HG02610 (cell line): ENCODE measurements at regions not wholly inside any gene's neighbourhood (a gene's known extent, or its start where the extent isn't known, plus 50 kb on each side); places are given as distances from the start of the nearest gene placed in this dataset.

Experiments used
- ATAC-seq: cut with Tn5 transposase; IDR thresholded peaks from one replicate; pipeline ENCODE4 v1.9.1; 2021; ENCODE audit warnings: mild to moderate bottlenecking, moderate library complexity; ENCODE audit not compliant: unreplicated experiment

- no peak for ATAC-seq
Observed at GRCh38 chr18:72692086-72692485, 147.9 kb upstream of the CBLN2 start.

GRCh38 chr18:72687736-72688135 is 143.6 kb upstream of the CBLN2 start:
- no peak for ATAC-seq

- ATAC-seq: no peak
Observed at GRCh38 chr18:72675394-72675793, 131.3 kb upstream of the CBLN2 start.

- ATAC-seq: peak; percentile 97
Observed at GRCh38 chr18:72674710-72675109, 130.6 kb upstream of the CBLN2 start.

DNA sequence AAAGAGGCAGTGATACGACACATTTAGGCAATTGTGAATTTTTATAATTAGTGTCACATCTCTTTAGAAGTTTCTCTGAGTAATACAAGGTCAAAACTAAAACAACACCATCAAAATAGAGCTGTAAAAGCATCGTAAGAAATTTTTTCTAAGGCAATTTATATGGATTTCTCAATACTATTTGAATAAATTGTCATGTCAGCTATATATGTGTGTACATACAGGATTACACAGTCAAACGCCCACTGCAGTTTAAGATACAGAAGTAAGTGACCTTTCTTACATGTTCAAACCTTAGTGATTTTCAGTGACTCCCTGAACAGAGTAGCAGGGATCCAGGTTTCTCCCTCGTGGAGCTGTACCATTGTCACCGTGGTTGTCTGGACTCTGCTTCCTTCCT is 129.1 kb upstream of the CBLN2 start:
- ATAC-seq: no peak

DNA sequence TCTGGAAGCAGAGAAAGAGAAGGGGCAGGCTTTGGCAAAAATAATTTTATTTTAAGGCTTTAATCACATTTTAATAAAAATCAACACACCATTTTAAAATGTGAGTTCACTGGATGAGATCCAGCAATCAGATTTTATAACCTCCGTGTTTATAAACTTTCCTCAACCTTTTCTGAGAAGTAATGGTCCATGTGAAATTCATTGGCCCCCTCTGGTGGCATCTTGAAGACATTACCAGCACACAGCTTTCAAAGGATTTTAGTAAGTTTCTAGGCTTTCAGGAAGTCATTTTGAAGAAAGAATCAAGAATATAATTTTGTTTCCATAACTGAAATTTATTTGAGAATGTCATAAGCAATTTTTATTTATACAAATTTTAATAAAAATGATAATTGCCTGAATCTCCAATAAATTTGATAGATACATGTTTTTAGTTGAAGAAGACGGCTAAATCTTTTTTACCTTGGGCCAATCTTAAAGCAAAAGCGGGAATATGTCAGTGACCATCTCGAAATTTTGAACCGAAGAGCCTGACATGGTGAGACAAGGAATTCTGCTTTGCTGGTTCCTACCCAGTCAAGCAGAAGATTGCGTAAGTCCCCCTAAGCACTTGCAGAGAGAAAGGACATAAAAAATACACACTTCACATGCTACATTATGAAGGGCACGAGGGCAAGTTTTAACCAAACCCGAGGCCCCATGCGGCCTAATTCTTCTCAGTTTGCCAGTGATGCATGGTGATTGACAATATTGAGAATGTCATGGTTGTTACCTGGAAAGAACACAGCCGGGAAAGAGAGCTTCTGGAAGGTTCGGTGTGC is 128.4 kb upstream of the CBLN2 start:
- peak; percentile 33 for ATAC-seq

- ATAC-seq: no peak
Observed at GRCh38 chr18:72667932-72668331, 123.8 kb upstream of the CBLN2 start.

GRCh38 chr18:72652990-72653593 is 109.0 kb upstream of the CBLN2 start:
- ATAC-seq: peak; percentile 94

GRCh38 chr18:72651033-72651432 is 106.9 kb upstream of the CBLN2 start:
- no peak for ATAC-seq

GRCh38 chr18:72648481-72648960 is 104.4 kb upstream of the CBLN2 start:
- ATAC-seq: no peak

GRCh38 chr18:72648079-72648478 is 103.9 kb upstream of the CBLN2 start:
- no peak for ATAC-seq

DNA sequence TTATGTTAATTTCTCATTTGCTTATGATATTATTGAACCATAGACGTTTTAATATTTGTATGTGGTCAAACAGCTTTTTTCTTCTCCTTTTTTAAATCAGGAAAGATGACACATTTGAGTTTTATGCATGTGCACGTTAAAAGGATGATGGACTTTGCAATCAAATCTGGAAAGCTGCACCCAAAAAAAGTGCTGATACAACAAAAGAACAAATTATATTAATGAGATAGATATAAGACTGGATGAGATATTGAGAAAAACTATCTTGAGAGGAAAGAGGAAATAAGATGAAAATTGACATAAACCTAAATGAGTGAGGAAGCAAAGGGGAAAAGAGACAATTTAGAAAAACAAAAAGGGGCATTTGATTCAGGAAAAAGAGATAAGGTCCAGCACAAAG is 96.4 kb upstream of the CBLN2 start:
- no peak for ATAC-seq

- ATAC-seq: no peak
Observed at GRCh38 chr18:72638376-72638775, 94.2 kb upstream of the CBLN2 start.

DNA sequence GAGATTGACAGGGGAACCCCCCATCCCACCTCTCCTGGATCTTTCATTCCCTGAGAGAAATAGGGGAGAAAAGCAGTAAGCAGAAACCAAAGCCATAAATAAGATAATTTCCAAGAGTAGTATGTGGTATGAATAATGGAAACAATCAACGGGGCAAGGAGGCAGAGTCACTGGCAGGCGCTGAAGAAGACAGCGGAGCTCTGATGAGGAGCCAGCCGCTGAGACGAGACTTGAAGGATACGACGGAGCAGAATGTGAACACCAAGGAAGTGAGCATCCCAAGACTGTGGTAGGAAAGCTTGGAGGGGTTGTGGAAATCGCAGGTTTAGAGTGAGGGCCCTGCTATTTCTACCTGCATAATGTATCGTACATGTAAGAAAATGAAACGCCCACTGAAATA is 93.6 kb upstream of the CBLN2 start:
- no peak for ATAC-seq

DNA sequence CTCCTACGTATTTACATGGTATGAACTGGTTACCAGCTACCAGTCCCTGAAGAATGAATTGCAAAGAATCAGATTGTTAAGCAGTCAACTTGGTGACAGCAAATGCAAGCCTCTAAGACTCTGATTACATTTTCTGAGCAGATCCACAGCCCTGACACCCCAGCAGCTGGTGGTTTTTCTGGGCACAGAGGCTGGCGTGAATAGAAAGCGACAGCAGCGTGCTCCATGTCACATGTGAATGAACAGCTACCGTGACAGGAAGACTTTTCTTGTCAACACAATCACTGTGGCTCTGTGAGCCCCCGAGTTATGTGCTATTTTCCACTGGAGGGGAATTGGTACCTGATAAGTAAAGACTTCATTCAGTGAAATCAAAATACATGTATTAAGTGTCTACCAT is 93.2 kb upstream of the CBLN2 start:
- no peak for ATAC-seq

GRCh38 chr18:72636611-72637010 is 92.5 kb upstream of the CBLN2 start:
- ATAC-seq: no peak

- no peak for ATAC-seq
Observed at GRCh38 chr18:72634500-72634899, 90.4 kb upstream of the CBLN2 start.

GRCh38 chr18:72630991-72631390 is 86.8 kb upstream of the CBLN2 start:
- ATAC-seq: no peak

GRCh38 chr18:72623444-72623843 is 79.3 kb upstream of the CBLN2 start:
- no peak for ATAC-seq

- ATAC-seq: no peak
Observed at GRCh38 chr18:72613534-72613930, 69.4 kb upstream of the CBLN2 start.

DNA sequence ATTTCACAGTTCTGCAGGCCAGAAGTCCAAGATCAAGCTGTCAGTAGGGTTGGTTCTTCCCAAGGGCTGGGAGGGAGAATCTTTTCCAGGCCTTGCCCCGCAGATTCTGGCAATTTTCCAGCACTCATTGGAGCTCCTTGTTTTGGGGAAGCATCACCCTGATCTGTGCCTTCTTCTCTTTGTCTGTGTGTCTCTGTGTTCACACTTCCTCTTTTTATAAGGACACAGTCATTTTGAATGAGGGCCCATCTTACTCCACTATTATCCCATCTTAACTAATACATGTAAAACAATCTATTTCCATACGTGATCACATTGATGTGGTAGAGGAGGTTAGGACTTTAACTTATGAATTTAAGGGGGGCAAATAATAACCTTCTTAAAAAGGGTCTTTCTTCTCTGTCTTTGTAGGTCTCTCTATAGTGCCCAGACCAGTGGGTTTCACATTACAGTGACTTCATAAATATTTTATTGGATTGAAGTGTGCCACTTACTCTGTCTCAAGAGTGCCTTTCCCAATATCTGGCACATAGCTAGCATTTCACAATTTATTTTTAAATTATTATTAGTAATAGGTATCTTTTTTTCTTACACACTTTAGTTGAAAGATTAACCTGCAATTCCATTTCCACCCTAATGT is 68.9 kb upstream of the CBLN2 start:
- ATAC-seq: no peak

DNA sequence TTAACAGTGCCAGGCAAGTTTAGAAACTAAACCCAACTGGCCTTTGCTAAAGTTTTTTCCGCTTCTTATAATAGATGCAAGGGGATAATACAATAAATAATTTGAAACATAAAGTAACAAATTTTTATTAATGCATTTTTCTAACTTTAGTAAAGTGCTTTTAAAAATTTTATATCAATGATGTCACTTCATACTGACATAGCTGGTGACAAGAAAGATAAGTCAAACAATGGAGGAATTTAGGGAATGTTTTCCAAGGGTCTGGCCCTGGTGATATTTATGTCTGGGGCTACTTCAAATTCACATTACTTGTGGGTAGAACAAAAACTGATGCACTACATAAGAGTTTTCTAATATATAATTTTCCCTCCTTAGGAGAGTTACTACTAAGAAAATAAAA is 61.2 kb upstream of the CBLN2 start:
- no peak for ATAC-seq
